Endodermal cell (in vitro differentiated cells): ENCODE measurements at regions not wholly inside any gene's neighbourhood (a gene's known extent, or its start where the extent isn't known, plus 50 kb on each side); places are given as distances from the start of the nearest gene placed in this dataset.

ENCODE experiments used
- DNase-seq: peaks from one replicate; pipeline ENCODE4 v3.0.0-alpha.2; 2017
- H3K27ac ChIP-seq: 2 replicates; pipeline ENCODE4 v1.5.1; 2013; ENCODE audit warnings: mild to moderate bottlenecking, low read depth, low read length, moderate library complexity
- H3K27me3 ChIP-seq: 2 replicates; pipeline ENCODE4 v1.6.1; 2013; ENCODE audit warnings: mild to moderate bottlenecking, low read length, moderate library complexity; ENCODE audit not compliant: insufficient read depth, control insufficient read depth, poor library complexity, severe bottlenecking
- H3K36me3 ChIP-seq: 2 replicates; pipeline ENCODE4 v1.7.0; 2013; ENCODE audit warnings: mild to moderate bottlenecking, low read length, moderate library complexity; ENCODE audit not compliant: control insufficient read depth, insufficient read depth
- H3K4me1 ChIP-seq: one replicate; pipeline ENCODE4 v1.7.0; 2013; ENCODE audit warnings: low read length; ENCODE audit not compliant: control insufficient read depth, insufficient read depth
- H3K4me3 ChIP-seq: 2 replicates; pipeline ENCODE4 v1.5.1; 2013; ENCODE audit warnings: mild to moderate bottlenecking, low read length, moderate library complexity
- H3K9ac ChIP-seq: 2 replicates; pipeline ENCODE4 v1.6.1; 2013; ENCODE audit warnings: mild to moderate bottlenecking, low read length, moderate library complexity; ENCODE audit not compliant: poor library complexity, severe bottlenecking; ENCODE audit errors: extremely low read depth
- H3K9me3 ChIP-seq: 2 replicates; pipeline ENCODE4 v1.6.1; 2013; ENCODE audit warnings: mild to moderate bottlenecking, low read length, moderate library complexity; ENCODE audit not compliant: control insufficient read depth
- H3K27ac Mint-ChIP-seq: 2 replicates; pipeline ENCODE4 v1.8.0; 2020; ENCODE audit warnings: mixed read lengths
- H3K27me3 Mint-ChIP-seq: 2 replicates; pipeline ENCODE4 v1.8.0; 2021; ENCODE audit warnings: mild to moderate bottlenecking, mixed read lengths; ENCODE audit not compliant: insufficient read depth
- H3K36me3 Mint-ChIP-seq: 2 replicates; pipeline ENCODE4 v1.8.0; 2020; ENCODE audit warnings: low read depth, mixed read lengths
- H3K4me1 Mint-ChIP-seq: 2 replicates; pipeline ENCODE4 v1.8.0; 2020; ENCODE audit warnings: mixed read lengths
- H3K4me3 Mint-ChIP-seq: 2 replicates; pipeline ENCODE4 v1.8.0; 2020; ENCODE audit warnings: mild to moderate bottlenecking, moderate library complexity, mixed read lengths
- H3K9me3 Mint-ChIP-seq: 2 replicates; pipeline ENCODE4 v1.8.0; 2020; ENCODE audit warnings: mild to moderate bottlenecking, mixed read lengths
- CTCF ChIP-seq: fragments of 200-600 bp; sonication (generic); conservative IDR thresholded peaks from 2 replicates; pipeline ENCODE4 v1.5.0; 2021; ENCODE audit warnings: antibody characterized with exemption, mild to moderate bottlenecking
- WGBS, 2 experiments: methylation state at CpG; one replicate each; pipeline versions ENCODE4 v1.1.5 to v1.1.7; 2013; ENCODE audit warnings: missing lambda C conversion rate in 2 of 2, mixed read lengths in 1 of 2; ENCODE audit not compliant: insufficient coverage in 1 of 2, insufficient read length in 1 of 2; 5-methylcytosine and 5-hydroxymethylcytosine counted together

- Histone ChIP-seq H3K9me3 (no peaks in the 10 kb centered on the region), H3K27ac (no peak overlapping the region), H3K4me3 (no peak overlapping the region), H3K4me1 (no peaks in the 10 kb centered on the region), H3K27me3 (no peaks in the 10 kb centered on the region), H3K9ac (no peak overlapping the region), H3K36me3 (no peaks in the 10 kb centered on the region)
- Mint-ChIP-seq H3K9me3 (no peaks in the 10 kb centered on the region), H3K4me1 (peaks cover 4% of the 10 kb centered on the region), H3K36me3 (no peaks in the 10 kb centered on the region), H3K27me3 (peaks cover 9% of the 10 kb centered on the region), H3K4me3 (no peak overlapping the region), H3K27ac (no peak overlapping the region)
- WGBS, 2 experiments = 90% methylated on average over 2 to 4 of the region's 4 CpGs
- DNase-seq = no peak
- no peak for TF ChIP-seq CTCF
These were observed 104.9 kb upstream of the TSHZ2 start for GRCh38 chr20:52867305-52867704.

- peaks cover 6% of the 10 kb centered on the region for H3K27me3 Mint-ChIP-seq
- H3K27ac Mint-ChIP-seq = no peak overlapping the region
- Histone ChIP-seq H3K4me3 (no peak overlapping the region), H3K36me3 (no peaks in the 10 kb centered on the region), H3K4me1 (no peaks in the 10 kb centered on the region), H3K27me3 (no peaks in the 10 kb centered on the region), H3K9ac (no peak overlapping the region), H3K9me3 (no peaks in the 10 kb centered on the region), H3K27ac (no peak overlapping the region)
- TF ChIP-seq CTCF = no peak
- 97 to 98% methylated on average over 5 of the region's 6 CpGs for WGBS, 2 experiments
- no peaks in the 10 kb centered on the region for H3K36me3 Mint-ChIP-seq
- no peak overlapping the region for H3K4me3 Mint-ChIP-seq
- H3K9me3 Mint-ChIP-seq = no peaks in the 10 kb centered on the region
- H3K4me1 Mint-ChIP-seq = no peaks in the 10 kb centered on the region
- no peak for DNase-seq
These were observed 107.1 kb upstream of the TSHZ2 start for GRCh38 chr20:52864916-52865605.

- no peaks in the 10 kb centered on the region for H3K36me3 Mint-ChIP-seq
- Histone ChIP-seq H3K27me3 (no peaks in the 10 kb centered on the region), H3K9ac (no peak overlapping the region), H3K27ac (no peak overlapping the region), H3K4me1 (no peaks in the 10 kb centered on the region), H3K4me3 (no peak overlapping the region), H3K36me3 (no peaks in the 10 kb centered on the region), H3K9me3 (no peaks in the 10 kb centered on the region)
- no peaks in the 10 kb centered on the region for H3K9me3 Mint-ChIP-seq
- no peak for TF ChIP-seq CTCF
- no peaks in the 10 kb centered on the region for H3K4me1 Mint-ChIP-seq
- no peaks in the 10 kb centered on the region for H3K27me3 Mint-ChIP-seq
- no peak overlapping the region for H3K27ac Mint-ChIP-seq
- 89 to 90% methylated on average over 6 to 7 of the region's 8 CpGs for WGBS, 2 experiments
- H3K4me3 Mint-ChIP-seq = no peak overlapping the region
- DNase-seq = peak; percentile 49
These were observed 112.8 kb upstream of the TSHZ2 start for GRCh38 chr20:52859156-52859876.
